ENCODE measurements at regions not wholly inside any gene's neighbourhood (a gene's known extent, or its start where the extent isn't known, plus 50 kb on each side); places are given as distances from the start of the nearest gene placed in this dataset.

- Mint-ChIP-seq H3K27ac (no peak overlapping the region), H3K9me3 (no peaks in the 10 kb centered on the region), H3K4me1 (peaks cover 12% of the 10 kb centered on the region), H3K27me3 (ENCODE audit: low read depth) (no peaks in the 10 kb centered on the region), H3K36me3 (no peaks in the 10 kb centered on the region), H3K4me3 (no peak overlapping the region)
- CTCF ChIA-PET = no interaction called here
- no peak for TF ChIP-seq ZNF396 (CRISPR knock-in tag; IDR thresholded peaks at IDR 0.05; ENCODE audit: borderline replicate concordance)
- no peak for TF ChIP-seq NR3C1 (CRISPR knock-in tag; conservative IDR thresholded peaks at IDR 0.05; ENCODE audit: low read depth)
- TF ChIP-seq SMAD4 (CRISPR knock-in tag; IDR thresholded peaks at IDR 0.05) = no peak
- no peak for TF ChIP-seq GTF2I (CRISPR knock-in tag; conservative IDR thresholded peaks at IDR 0.05)
- TF ChIP-seq ZNF671 (CRISPR knock-in tag; IDR thresholded peaks at IDR 0.05) = no peak
- no peak for TF ChIP-seq OVOL2 (CRISPR knock-in tag; IDR thresholded peaks at IDR 0.05; ENCODE audit: borderline replicate concordance)
- no peak for TF ChIP-seq ARID4B (CRISPR knock-in tag; IDR thresholded peaks at IDR 0.05; ENCODE audit: borderline replicate concordance)
- TF ChIP-seq NFYB (CRISPR knock-in tag; conservative IDR thresholded peaks at IDR 0.05; ENCODE audit: low read depth) = no peak
- no peak for TF ChIP-seq IRF2 (CRISPR knock-in tag; IDR thresholded peaks at IDR 0.05; ENCODE audit: borderline replicate concordance, low read depth)
- TF ChIP-seq PRRX2 (CRISPR knock-in tag; IDR thresholded peaks at IDR 0.05) = no peak
- TF ChIP-seq SOX15 (CRISPR knock-in tag; IDR thresholded peaks at IDR 0.05) = no peak
- DNase-seq (ENCODE audit: low spot score) (no peak), ATAC-seq (peak; percentile 60)
- POLR2A ChIA-PET = no interaction called here
Observed at GRCh38 chr14:37810094-37810801, 214.8 kb downstream of the TTC6 start.

- no peak for TF ChIP-seq FOXP1 (CRISPR knock-in tag; IDR thresholded peaks at IDR 0.05; ENCODE audit: borderline replicate concordance)
- no peak for TF ChIP-seq IRF2 (CRISPR knock-in tag; IDR thresholded peaks at IDR 0.05; ENCODE audit: borderline replicate concordance, low read depth)
- no peak for TF ChIP-seq GABPB1 (CRISPR knock-in tag; IDR thresholded peaks at IDR 0.05)
- no peak for TF ChIP-seq SP1 (CRISPR knock-in tag; conservative IDR thresholded peaks at IDR 0.05)
- TF ChIP-seq ARID4B (CRISPR knock-in tag; IDR thresholded peaks at IDR 0.05; ENCODE audit: borderline replicate concordance) = no peak
- no peak for TF ChIP-seq ZSCAN18 (CRISPR knock-in tag; IDR thresholded peaks at IDR 0.05)
- no peak for TF ChIP-seq EMX1 (CRISPR knock-in tag; IDR thresholded peaks at IDR 0.05)
- TF ChIP-seq TP53 (CRISPR knock-in tag; IDR thresholded peaks at IDR 0.05) = no peak
- no peak for TF ChIP-seq ZNF121 (CRISPR knock-in tag; IDR thresholded peaks at IDR 0.05)
- TF ChIP-seq ZNF317 (CRISPR knock-in tag; IDR thresholded peaks at IDR 0.05; ENCODE audit: borderline replicate concordance, low read depth) = no peak
- TF ChIP-seq ETV6 (CRISPR knock-in tag; IDR thresholded peaks at IDR 0.05) = no peak
- no peak for TF ChIP-seq USF1 (CRISPR knock-in tag; IDR thresholded peaks at IDR 0.05)
- TF ChIP-seq MXD4 (CRISPR knock-in tag; IDR thresholded peaks at IDR 0.05; ENCODE audit: borderline replicate concordance) = no peak
- no peak for TF ChIP-seq ZNF396 (CRISPR knock-in tag; IDR thresholded peaks at IDR 0.05; ENCODE audit: borderline replicate concordance)
- TF ChIP-seq NFYB (CRISPR knock-in tag; conservative IDR thresholded peaks at IDR 0.05; ENCODE audit: low read depth) = no peak
- no peak for TF ChIP-seq MYBL2 (CRISPR knock-in tag; IDR thresholded peaks at IDR 0.05)
- TF ChIP-seq ZNF138 (CRISPR knock-in tag; conservative IDR thresholded peaks at IDR 0.05) = no peak
- Mint-ChIP-seq H3K4me3 (no peak overlapping the region), H3K4me1 (peaks cover 12% of the 10 kb centered on the region), H3K36me3 (no peaks in the 10 kb centered on the region), H3K27me3 (ENCODE audit: low read depth) (no peaks in the 10 kb centered on the region), H3K9me3 (no peaks in the 10 kb centered on the region), H3K27ac (no peak overlapping the region)
- DNase-seq (ENCODE audit: low spot score) = no peak
- CTCF ChIA-PET = no interaction called here
- POLR2A ChIA-PET = no interaction called here
- ATAC-seq = no peak
Observed at GRCh38 chr14:37813732-37814131, 218.3 kb downstream of the TTC6 start.

Data from WTC11 (cell line).